SIG-M5 treated with dmso at 0.1 percent for 504 hours (cell line): ENCODE measurements at regions not wholly inside any gene's neighbourhood (a gene's known extent, or its start where the extent isn't known, plus 50 kb on each side); places are given as distances from the start of the nearest gene placed in this dataset.

ENCODE experiments used
- DNase-seq: peaks from one replicate; lab custom pipeline; 2025; ENCODE audit not compliant: unreplicated experiment; lab: John Stamatoyannopoulos, UW

- no peak for DNase-seq
These were observed 50.2 kb upstream of the BCL11A start for GRCh38 chr2:60603533-60604190.

DNA sequence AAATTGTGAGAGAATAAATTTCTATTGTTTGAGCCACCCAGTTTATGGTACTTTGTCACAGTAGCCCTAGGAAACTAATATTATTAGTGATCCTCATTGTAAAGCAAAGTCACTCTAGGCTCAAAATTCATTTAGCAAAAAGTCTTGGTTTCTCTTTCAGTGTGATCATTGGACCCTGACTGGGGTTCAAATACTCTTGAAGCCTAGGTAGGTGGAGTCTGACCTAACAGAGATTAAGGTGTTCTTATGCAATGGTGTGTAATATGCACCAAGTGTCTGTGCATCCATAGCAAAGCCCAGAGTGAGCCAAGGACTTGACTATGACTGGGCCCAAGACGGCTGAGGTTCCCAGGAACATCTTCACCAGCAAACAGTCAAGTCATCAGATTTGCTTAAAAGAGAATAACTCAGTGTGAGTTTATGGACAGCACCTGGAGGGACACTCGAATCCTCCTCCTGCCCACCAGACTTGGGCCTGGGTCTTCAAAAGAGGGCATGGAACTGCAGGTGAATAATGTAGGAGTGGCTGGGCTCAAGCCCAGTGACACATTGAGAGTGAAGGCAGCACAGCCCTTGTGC is 51.1 kb upstream of the BCL11A start:
- DNase-seq = no peak

DNA sequence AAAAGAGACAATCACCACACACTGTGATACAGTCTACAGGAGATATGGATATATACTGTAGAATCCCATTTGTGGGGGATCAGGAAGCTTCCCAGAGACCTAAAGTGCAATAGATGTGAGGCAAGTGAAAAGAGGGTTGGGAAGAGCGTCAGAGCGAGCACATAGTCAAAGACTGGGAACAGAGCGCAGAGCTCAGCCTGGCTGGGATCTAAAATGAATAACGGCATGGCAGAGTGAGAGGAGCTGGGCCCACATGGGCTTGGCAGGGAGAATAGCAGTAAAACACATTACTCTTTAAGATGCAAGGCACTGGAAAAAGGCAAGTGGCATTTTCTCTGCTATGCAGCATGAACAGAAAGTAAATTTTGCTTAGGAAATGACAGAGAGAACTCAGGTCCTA is 52.4 kb upstream of the BCL11A start:
- no peak for DNase-seq

- no peak for DNase-seq
These were observed 55.2 kb upstream of the BCL11A start for GRCh38 chr2:60608679-60609078.

DNA sequence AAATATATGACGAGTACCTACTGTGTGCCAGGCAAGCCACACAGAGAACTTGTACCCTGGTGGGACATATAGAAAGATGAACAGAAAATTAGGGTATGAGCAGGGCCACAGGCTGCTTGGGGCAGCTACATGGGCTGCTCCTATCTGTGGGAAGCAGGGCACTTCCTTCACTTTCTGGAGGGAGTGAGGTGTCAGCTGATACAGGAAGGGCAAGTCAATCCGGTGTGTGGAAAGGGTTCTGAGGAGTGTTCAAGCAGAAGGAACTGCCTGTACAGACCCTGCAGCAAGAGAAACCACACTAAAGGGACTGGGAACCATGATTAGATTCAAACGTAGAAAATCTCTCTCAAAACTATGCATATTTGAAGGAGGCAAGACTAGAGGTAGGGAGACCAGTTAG is 58.6 kb upstream of the BCL11A start:
- DNase-seq = no peak

DNA sequence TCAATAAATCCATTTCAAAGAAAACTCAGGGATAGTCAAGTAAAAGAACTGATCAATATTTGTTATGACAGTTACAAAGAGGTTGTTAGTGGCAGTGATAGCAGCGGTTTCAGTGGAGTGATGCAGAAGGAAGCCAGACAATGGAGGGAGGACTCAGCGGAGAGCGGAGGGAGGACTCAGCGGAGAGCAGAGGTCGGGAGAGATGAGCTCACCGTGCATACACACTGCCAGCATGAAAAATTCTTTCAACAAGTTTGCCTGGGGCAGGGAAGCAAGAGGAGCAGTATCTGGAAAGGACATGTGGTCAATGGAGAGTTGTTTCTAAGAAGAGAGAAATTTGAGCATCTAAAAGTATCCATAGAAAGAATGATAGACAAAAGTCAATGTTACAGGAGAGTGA is 60.9 kb upstream of the BCL11A start:
- no peak for DNase-seq

DNA sequence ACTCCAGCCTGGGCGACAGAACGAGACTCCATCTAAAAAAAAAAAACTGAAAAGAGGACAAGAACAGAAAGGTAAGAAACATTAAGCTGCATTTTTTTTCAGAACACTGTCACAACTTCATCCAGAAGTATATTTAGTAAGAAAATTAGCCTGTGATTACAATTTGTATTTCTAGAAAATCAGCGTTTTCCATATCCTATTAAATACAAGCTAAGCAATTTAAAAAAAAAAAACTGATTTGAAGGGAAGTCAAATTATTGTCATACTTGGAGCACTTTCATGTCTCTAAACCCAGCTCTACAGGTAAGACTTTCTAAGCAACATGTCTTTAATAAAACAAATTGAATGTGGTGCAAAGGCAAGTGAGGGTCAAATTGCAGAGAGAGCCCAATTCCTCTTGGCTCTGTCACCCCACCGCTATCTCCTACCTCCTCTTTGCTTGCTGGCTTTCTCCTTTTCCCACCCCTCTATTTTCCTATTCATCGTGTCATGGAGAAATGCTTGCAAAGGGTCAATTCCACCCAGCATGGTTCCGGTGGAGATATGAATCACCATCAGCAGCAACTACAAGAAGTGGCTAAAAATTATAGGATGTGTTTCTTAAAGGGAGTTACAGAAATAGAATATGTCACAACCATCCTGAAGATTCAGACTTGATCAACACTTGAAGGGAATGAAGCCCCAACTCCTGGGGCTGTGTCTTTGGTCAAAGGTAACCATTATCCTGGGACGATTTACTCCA is 68.4 kb upstream of the BCL11A start:
- peak; percentile 75 for DNase-seq

DNA sequence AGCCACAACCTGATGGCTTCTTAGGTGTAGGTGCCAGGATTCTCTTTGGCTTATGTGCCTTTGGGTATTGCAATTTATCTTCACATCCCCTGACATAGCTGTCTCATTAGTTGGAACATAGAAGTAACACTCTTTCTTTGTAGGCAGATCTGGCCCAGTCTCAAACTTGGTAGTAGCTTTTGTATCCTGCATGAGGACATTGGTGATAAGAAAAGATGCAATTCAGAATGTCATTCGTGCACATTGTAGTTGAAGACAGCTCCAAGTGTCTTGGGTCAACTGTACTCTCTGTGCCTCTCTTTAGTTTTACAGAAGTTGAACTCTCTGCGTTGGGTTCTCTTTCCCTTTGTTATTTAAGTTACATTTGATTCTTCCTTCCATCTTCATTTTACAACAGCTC is 69.6 kb upstream of the BCL11A start:
- no peak for DNase-seq

GRCh38 chr2:60627412-60627811 is 74.0 kb upstream of the BCL11A start:
- no peak for DNase-seq

DNA sequence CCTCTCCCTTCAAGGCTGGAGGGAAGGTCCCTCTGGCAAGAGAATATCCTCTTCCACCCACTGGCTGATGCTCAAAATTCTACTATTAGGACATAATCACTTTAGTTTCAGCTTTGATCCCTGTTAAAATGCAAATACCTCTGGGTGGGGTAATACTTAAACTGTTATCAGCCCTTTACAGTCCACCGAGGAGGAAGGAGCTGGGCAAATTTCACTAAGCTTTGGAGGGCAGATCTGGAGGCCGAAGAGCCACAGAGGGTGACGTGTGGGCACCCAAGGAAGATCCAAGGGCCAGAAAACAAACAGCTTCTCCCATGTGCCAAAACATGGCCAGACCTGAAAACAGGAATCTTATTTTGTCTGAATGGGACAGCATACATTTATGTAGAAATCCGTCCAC is 74.6 kb upstream of the BCL11A start:
- DNase-seq = no peak

GRCh38 chr2:60628615-60629304 is 75.3 kb upstream of the BCL11A start:
- no peak for DNase-seq

- no peak for DNase-seq
These were observed 75.8 kb upstream of the BCL11A start for GRCh38 chr2:60629305-60629662.

- DNase-seq = peak; percentile 73
These were observed 76.4 kb upstream of the BCL11A start for GRCh38 chr2:60629801-60630385.

DNA sequence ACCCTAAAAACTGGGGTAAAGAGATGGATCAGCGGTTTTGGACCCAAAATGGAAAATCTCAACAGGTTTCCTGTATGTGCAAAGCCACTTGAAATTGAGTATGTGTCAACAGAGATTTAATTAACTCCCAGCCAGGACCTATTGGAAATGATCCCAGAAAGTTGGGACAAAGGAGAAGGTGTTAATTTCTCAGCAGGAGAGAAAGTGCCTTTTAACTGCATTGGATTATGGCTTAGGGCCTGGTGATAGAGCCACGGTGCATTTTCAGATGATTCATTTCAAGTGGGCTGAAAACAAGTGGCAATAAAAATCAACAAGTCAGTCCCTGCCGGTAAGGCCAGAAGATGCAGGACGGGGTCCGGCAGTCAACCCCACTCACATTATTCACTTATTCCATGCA is 80.2 kb upstream of the BCL11A start:
- no peak for DNase-seq

DNA sequence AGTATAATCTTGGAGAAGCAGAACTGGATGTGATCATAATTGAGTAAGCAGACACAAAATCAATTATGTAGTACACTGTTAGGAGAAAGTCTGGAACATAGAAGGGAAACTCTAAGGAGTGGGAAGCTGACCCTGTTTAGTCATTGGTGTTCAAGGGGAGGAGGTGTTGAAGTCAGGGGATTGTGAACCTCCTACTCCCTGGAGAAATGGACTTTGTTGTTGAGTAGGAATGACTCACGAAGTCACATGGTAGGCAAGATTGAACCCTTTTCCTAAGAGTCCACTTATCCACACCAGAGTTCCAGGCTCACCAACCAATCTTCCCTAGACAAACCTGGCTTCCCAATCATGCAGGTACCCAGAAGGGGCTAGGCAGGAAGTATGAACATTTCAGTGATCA is 81.0 kb upstream of the BCL11A start:
- DNase-seq = no peak

- DNase-seq = peak; percentile 64
These were observed 88.6 kb upstream of the BCL11A start for GRCh38 chr2:60641811-60642788.

- no peak for DNase-seq
These were observed 90.3 kb upstream of the BCL11A start for GRCh38 chr2:60643747-60644146.

- DNase-seq = no peak
These were observed 91.5 kb upstream of the BCL11A start for GRCh38 chr2:60644951-60645350.

- no peak for DNase-seq
These were observed 94.7 kb upstream of the BCL11A start for GRCh38 chr2:60648191-60648590.

DNA sequence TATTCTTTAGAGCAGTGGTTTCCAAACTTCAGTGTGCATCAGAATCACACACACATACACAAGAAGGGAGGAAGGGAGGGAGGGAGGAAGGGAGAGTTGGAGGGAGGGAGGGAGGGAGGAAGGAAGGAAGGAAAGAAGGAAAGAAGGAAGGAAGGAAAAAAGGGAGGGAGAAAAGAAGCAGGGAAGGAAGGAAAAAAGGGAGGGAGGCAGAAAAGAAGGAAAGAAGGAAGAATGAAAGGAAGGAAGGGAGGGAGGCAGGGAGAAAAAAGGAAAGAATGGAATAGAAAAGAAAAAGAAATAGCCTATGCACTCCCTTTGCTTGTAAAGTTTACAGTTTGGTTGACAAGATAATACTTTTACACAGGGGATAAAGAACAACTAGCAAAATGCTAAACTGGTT is 96.3 kb upstream of the BCL11A start:
- no peak for DNase-seq
